Hypothalamus (tissue), 51 donors: ENCODE measurements at regions not wholly inside any gene's neighbourhood (a gene's known extent, or its start where the extent isn't known, plus 50 kb on each side); places are given as distances from the start of the nearest gene placed in this dataset.

Source experiments
- DNase-seq, 51 donors: peaks; one replicate each; lab custom pipeline; 2025; lab: John Stamatoyannopoulos, UW

- DNase-seq: no peak
These were observed 173.4 kb upstream of the SGCD start for GRCh38 chr5:156153602-156154001.

GRCh38 chr5:156154757-156155156 is 172.2 kb upstream of the SGCD start:
- DNase-seq: no peak

GRCh38 chr5:156155598-156155997 is 171.4 kb upstream of the SGCD start:
- DNase-seq: no peak

GRCh38 chr5:156164306-156164705 is 162.7 kb upstream of the SGCD start:
- DNase-seq: no peak

- no peak for DNase-seq
These were observed 157.5 kb upstream of the SGCD start for GRCh38 chr5:156169495-156169894.

- DNase-seq: no peak
These were observed 156.5 kb upstream of the SGCD start for GRCh38 chr5:156170351-156170961.

- DNase-seq: no peak
These were observed 152.7 kb upstream of the SGCD start for GRCh38 chr5:156174225-156174624.

GRCh38 chr5:156178117-156178516 is 148.8 kb upstream of the SGCD start:
- no peak for DNase-seq

GRCh38 chr5:156181656-156182055 is 145.3 kb upstream of the SGCD start:
- no peak for DNase-seq

- no peak for DNase-seq
These were observed 144.6 kb upstream of the SGCD start for GRCh38 chr5:156182174-156182967.

GRCh38 chr5:156186760-156187159 is 140.2 kb upstream of the SGCD start:
- DNase-seq: no peak

- DNase-seq: no peak
These were observed 138.9 kb upstream of the SGCD start for GRCh38 chr5:156188016-156188415.

GRCh38 chr5:156189628-156190027 is 137.3 kb upstream of the SGCD start:
- DNase-seq: no peak

GRCh38 chr5:156191547-156191946 is 135.4 kb upstream of the SGCD start:
- DNase-seq: no peak

GRCh38 chr5:156197042-156197635 is 129.8 kb upstream of the SGCD start:
- DNase-seq: no peak

GRCh38 chr5:156199045-156199444 is 127.9 kb upstream of the SGCD start:
- DNase-seq: no peak

- no peak for DNase-seq
These were observed 125.8 kb upstream of the SGCD start for GRCh38 chr5:156200938-156201787.

- DNase-seq: peak in 2 of 51 donors; percentile 7 to 10
These were observed 125.1 kb upstream of the SGCD start for GRCh38 chr5:156201788-156202403.

- no peak for DNase-seq
These were observed 118.7 kb upstream of the SGCD start for GRCh38 chr5:156208271-156208670.

- DNase-seq: no peak
These were observed 108.4 kb upstream of the SGCD start for GRCh38 chr5:156218367-156219158.
